HepG2 (cell line): ENCODE measurements at regions not wholly inside any gene's neighbourhood (a gene's known extent, or its start where the extent isn't known, plus 50 kb on each side); places are given as distances from the start of the nearest gene placed in this dataset.

Source experiments
- ATAC-seq: fragments of 200-7000 bp; cut with Tn5 transposase; 3 replicates; pipeline ENCODE4 v1.9.1; 2020; ENCODE audit warnings: mild to moderate bottlenecking, moderate library complexity
- BruUV-seq: library from RNA; stranded (reverse); fragments of 400-500 nt; replicated peaks from 2 replicates; lab custom pipeline; 2021; lab: Mats Ljungman, UMichigan
- CTCF ChIA-PET: fragments of 300-600 bp; formaldehyde crosslinking; extraction: SDS; loops from one replicate; lab custom pipeline; 2021; ENCODE audit warnings: low total read pairs, inconsistent platforms, low intra/inter-chr PET ratio; lab: Yijun Ruan, JAX
- POLR2A ChIA-PET: fragments of 350-600 bp; sonication (Branson Sonifier 250); formaldehyde crosslinking; loops from one replicate; lab custom pipeline; 2020; ENCODE audit warnings: antibody characterized with exemption, inconsistent platforms; lab: Yijun Ruan, JAX
- DNase-seq: peaks from one replicate; pipeline ENCODE4 v3.0.0-alpha.2; 2015; ENCODE audit warnings: low spot score
- FAIRE-seq: peaks from 3 replicates; lab custom pipeline; 2011; peaks lifted over from hg19 to GRCh38; lab: Jason Lieb, UNC
- H2AFZ ChIP-seq: one replicate; pipeline ENCODE4 v1.6.1; 2011; ENCODE audit warnings: low read length, inconsistent platforms
- H3K27ac ChIP-seq: fragments of 300-600 bp; 3 replicates; pipeline ENCODE4 v1.8.0; 2011; ENCODE audit warnings: mixed run types, mild to moderate bottlenecking, mixed read lengths, low read length, inconsistent platforms; ENCODE audit not compliant: insufficient read depth; ENCODE audit errors: extremely low read length
- H3K27me3 ChIP-seq, 2 experiments: fragments of 200-600 bp in 1 of 2; 2 replicates in 1 of 2; 3 replicates in 1 of 2; pipeline versions ENCODE4 v1.6.0 to v1.8.0; 2011; ENCODE audit warnings: low read length in 2 of 2, mild to moderate bottlenecking in 2 of 2, moderate library complexity in 2 of 2, inconsistent platforms in 1 of 2; ENCODE audit not compliant: insufficient read depth in 2 of 2, control insufficient read depth in 1 of 2
- H3K36me3 ChIP-seq, 2 experiments: fragments of 200-600 bp in 1 of 2; replicated peaks in 1 of 2; 2 replicates in 1 of 2; 3 replicates in 1 of 2; pipeline versions ENCODE4 v1.5.1 to v1.8.0; 2011; ENCODE audit warnings: low read length in 2 of 2, inconsistent platforms in 1 of 2; ENCODE audit not compliant: insufficient read depth in 2 of 2, control insufficient read depth in 1 of 2
- H3K4me1 ChIP-seq: 2 replicates; pipeline ENCODE4 v1.5.1; 2012; ENCODE audit warnings: low read length, inconsistent platforms; ENCODE audit not compliant: insufficient read depth
- H3K4me2 ChIP-seq: 2 replicates; pipeline ENCODE4 v1.6.0; 2011; ENCODE audit warnings: low read depth, low read length, inconsistent platforms
- H3K4me3 ChIP-seq, 3 experiments: fragments of 200-600 bp in 1 of 3; sonication (generic), shearing (Covaris generic) in 1 of 3; replicated peaks in 1 of 3; 2 replicates each; pipeline ENCODE4 v1.5.1; 2011 to 2016; ENCODE audit warnings: low read length in 3 of 3, inconsistent platforms in 2 of 3, low read depth in 2 of 3, mild to moderate bottlenecking in 2 of 3, control low read depth in 1 of 3, mixed read lengths in 1 of 3; ENCODE audit not compliant: insufficient read depth in 1 of 3
- H3K79me2 ChIP-seq: one replicate; pipeline ENCODE4 v1.6.1; 2011; ENCODE audit warnings: low read length, inconsistent platforms; ENCODE audit not compliant: insufficient read depth
- H3K9ac ChIP-seq: 2 replicates; pipeline ENCODE4 v1.6.0; 2011; ENCODE audit warnings: mild to moderate bottlenecking, low read depth, low read length, inconsistent platforms; ENCODE audit not compliant: insufficient read depth
- H3K9me3 ChIP-seq: 2 replicates; pipeline ENCODE4 v1.5.1; 2012; ENCODE audit warnings: mild to moderate bottlenecking, low read length
- H4K20me1 ChIP-seq: 2 replicates; pipeline ENCODE4 v1.6.0; 2011; ENCODE audit warnings: inconsistent platforms, mild to moderate bottlenecking, low read length, moderate library complexity; ENCODE audit not compliant: insufficient read depth
- ARID5B ChIP-seq: IDR thresholded peaks from 2 replicates; pipeline ENCODE4 v1.4.0; 2020; ENCODE audit warnings: mild to moderate bottlenecking, missing genetic modification reagents
- ZNF687 ChIP-seq: sonication (generic); formaldehyde crosslinking; IDR thresholded peaks from 2 replicates; pipeline ENCODE4 v1.5.1; 2020; ENCODE audit warnings: mild to moderate bottlenecking, missing genetic modification reagents, moderate library complexity
- WGBS: methylation state at CpG from one replicate; pipeline ENCODE4 v1.1.6; 2017; ENCODE audit warnings: low lambda C conversion rate; 5-methylcytosine and 5-hydroxymethylcytosine counted together
- in situ Hi-C: cut with HindIII; loops from 2 replicates; pipeline ENCODE4 v1.10.0; 2017; ENCODE audit warnings: low pct_unique_long_range_greater_than_20kb; ENCODE audit not compliant: extremely low pct_ligation_motif_present
- intact Hi-C: fragments of 100-400 bp; cut with micrococcal nuclease; formaldehyde crosslinking; loops from one replicate; pipeline ENCODE4 v1.10.0; 2022; ENCODE audit not compliant: unreplicated experiment

- 0 out of 2 replicates have a peak, but pooled peaks have one; percentile 14 for TF ChIP-seq ZNF687 (CRISPR knock-in tag)
- TF ChIP-seq ARID5B (CRISPR knock-in tag): no peak
- TF ChIP-seq, all 625 proteins: peak for 1
- 52% methylated on average over 5 of the region's 5 CpGs for WGBS
- CTCF ChIA-PET: no interaction called here
- no TSS peak for BruUV-seq
- Histone ChIP-seq H4K20me1 (no peaks in the 10 kb centered on the region), H3K4me3 (no peak overlapping the region), H2AFZ (no peak overlapping the region), H3K4me1 (peaks cover 39% of the 10 kb centered on the region), H3K27ac (no peak overlapping the region), H3K4me2 (no peak overlapping the region), H3K36me3 (no peaks in the 10 kb centered on the region), H3K9ac (no peak overlapping the region), H3K79me2 (no peaks in the 10 kb centered on the region), H3K27me3 (peaks cover 2 to 16% of the 10 kb centered on the region in 2 experiments; a peak in 4 of 5 replicates), H3K9me3 (no peaks in the 10 kb centered on the region)
- POLR2A ChIA-PET: no interaction called here
- ATAC-seq (peak; percentile 50), FAIRE-seq (no peak), DNase-seq (no peak)
- intact Hi-C loops: no loop called here
- in situ Hi-C loops: no loop called here
Measured at GRCh38 chr10:43316988-43317387, 50.1 kb upstream of the RASGEF1A start.
